HG03354 (cell line): ENCODE measurements at regions not wholly inside any gene's neighbourhood (a gene's known extent, or its start where the extent isn't known, plus 50 kb on each side); places are given as distances from the start of the nearest gene placed in this dataset.

Experiments
- ATAC-seq: cut with Tn5 transposase; IDR thresholded peaks from one replicate; pipeline ENCODE4 v1.9.1; 2021; ENCODE audit warnings: mild to moderate bottlenecking; ENCODE audit not compliant: unreplicated experiment, poor library complexity, severe bottlenecking

DNA sequence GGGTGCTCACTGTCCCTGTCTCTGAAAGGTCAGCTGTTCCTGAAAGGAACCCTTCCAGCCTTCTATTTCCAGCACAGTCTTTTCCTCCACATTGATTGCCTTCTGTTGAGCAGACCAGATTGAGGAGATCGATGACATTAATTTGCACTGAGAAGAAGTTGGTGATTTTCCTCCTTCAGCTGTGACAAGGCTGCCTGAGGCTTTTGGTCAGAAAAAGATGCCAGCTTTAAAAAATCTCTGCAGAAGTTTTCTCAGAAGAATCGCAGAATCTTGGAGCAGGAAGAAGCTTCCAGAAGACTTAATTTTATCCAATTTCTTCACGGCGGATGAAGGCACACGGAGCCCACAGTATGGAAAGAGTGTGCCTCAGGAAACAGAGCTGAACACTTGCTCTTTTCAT is 112.8 kb downstream of the FAM43A start:
- no peak for ATAC-seq

DNA sequence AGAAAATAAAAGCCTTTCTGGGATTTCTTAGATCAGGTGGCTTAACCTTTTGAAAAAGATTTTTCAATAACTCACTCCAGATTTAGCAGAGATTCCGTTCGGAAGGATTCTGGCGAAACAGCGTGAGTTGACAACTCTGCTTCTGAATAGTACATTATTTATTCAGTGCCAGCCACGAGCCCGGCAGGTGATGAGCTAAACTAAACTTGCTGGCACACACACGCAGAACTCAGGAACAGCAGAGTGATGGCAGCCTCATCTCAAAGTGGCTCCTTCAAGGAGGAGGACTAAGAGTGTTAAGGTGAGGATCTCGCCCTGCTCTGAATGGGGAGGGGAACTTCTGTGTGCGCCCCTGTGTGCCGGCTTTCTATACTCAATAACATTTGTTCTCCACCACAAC is 114.3 kb downstream of the FAM43A start:
- ATAC-seq, result no peak

DNA sequence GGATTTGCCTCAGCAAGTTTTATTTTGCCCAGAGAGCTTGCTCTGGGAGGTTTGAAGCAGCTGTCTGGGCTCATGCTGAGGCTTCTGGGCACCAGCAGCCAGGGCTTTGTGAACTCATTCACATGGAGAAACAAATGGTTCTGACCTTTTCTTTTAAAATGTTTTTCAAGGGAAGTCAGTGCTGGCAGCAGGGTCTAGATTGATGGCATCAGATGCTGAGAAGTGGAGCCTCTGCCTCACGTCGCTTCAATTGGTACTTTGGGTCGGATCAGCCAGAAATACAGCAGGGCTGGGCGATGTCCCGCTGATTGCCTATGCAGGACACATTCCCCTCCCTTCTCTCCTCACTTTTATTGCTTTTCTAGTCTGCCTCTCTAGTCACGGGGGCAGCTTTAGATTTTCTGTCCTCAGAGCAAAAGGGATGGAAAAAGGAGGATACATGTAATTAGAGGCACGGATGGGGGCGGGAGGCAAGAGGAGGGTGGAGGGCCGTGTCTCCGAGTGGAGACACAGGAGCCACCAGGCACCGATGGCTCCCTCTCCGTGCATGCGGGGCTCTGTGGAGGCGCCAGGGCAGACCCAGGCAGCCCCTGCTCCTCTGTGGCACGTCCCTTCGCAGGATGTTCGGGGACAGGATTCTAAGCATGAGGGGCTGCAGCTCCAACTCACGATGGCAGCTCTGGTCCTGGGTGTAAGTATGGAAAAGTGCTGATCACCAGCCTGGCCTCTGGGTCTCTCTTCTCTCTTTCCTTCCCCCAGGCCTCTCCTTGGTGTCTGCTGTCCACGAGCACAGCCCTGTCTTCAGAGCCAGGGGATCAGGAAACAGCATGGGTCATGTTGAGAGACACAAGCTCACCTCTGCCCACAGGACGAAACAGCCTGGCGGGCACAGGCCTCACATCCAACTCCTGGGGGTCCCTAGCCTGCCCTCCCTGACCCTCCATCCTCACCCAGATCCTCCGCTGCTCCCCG is 116.1 kb downstream of the FAM43A start:
- ATAC-seq, result no peak

DNA sequence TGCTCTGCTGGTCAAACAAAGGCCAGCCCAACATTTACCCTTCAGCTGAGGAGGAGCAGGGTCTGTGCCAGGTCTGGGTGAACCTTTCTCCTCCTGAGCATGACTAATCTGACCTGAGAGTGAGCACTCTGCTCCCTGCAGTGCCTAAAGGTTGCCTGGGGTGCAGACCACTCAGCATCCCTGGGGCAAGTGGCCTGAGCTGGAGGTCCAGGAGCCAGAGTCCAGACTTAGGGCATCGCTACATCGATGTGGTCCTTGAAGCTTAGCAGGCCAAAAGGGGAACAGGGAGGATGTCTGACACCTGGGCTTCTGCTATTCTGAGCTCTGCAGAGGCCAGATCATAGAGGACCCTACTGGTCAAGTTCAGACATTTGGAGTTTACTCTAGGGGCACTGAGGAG is 119.1 kb downstream of the FAM43A start:
- no peak for ATAC-seq

DNA sequence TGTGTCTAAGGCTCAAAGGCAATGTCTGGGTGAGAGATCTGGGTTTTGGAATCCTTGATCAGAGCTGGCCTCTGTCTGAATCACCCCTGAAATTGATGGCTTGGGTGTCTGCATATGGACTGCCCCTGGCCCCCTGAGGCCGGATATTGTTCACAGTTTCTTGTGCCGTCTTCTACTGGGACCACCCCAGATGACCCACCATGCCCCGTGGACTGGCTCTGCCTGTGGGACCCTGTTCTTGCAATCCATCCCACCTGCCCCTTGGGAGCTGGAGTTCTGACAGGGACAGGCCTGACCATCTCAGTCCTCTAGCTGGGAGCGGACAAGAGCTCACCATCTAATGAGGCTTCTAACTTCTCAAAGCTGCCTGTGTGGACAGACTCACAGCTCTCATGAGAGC is 119.9 kb downstream of the FAM43A start:
- ATAC-seq, result no peak

DNA sequence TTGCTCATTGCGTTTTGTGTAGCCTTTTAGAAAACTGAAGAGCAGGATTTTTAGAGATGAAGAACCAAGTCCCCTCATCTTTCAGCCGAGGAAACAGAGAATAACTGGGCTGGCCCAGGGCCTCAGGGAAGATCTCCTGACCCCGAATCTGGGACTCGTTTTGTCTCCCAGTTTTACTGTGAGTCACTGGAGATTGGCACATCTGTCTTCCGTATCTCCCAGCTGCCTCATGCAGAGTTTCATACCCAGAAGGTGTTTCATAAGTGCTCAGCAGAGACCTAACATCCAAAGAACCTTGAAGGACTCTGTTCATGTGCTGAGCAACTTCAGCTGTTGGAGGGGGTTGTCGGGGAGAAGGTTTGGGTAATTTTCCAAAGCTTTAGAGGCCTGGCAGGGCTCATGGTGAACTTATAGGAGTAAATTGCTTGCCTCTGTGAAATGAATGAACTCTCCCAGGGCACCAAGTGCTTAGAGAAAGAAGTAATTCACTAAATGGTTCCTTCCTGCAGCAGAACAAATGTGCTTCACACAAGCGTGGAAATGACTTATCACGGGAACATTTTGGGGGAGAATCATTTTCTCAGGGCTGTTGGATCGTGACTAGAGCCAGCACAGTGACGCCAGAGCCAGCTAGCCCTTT is 121.4 kb downstream of the FAM43A start:
- no peak for ATAC-seq

DNA sequence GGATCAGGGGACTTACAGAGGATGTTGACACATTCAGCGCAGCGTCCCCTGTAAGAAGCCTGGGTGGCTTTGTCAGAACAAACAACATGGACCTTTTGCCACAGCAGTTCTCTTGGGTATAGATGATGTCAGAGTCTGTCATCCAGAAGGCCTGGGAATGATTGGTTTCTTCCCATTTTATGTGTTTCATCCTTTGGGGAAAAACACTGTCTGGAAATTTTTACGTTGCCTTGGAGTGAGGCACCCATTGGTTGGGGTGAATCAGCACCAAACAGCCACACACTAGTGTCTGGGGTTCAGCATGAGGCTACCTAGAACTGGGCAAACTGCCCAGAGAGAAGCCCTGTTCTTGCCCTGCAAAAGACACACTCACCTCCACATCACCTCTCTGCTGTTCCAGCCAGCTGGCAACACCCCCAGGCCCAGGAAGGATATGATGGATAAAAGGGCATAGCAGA is 123.0 kb downstream of the FAM43A start:
- no peak for ATAC-seq

DNA sequence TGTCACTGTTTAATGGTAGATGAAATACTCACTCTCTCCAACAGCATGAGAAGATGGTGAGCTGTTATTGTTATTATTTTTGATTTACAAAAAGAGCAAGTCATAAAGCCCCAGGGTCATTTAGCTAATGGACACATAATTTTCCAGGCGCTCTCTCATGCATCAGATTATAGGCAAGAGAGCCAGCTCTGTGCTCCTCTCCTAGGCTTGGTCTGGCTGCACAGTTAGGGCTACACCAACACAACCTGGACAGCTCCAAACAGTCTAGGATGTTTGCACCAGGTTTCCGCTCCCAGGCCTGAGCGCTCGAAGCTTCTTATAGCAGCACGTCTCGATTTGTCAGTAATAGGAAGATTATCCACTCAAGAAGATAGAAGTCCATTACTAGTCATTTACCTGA is 123.7 kb downstream of the FAM43A start:
- ATAC-seq, result no peak

DNA sequence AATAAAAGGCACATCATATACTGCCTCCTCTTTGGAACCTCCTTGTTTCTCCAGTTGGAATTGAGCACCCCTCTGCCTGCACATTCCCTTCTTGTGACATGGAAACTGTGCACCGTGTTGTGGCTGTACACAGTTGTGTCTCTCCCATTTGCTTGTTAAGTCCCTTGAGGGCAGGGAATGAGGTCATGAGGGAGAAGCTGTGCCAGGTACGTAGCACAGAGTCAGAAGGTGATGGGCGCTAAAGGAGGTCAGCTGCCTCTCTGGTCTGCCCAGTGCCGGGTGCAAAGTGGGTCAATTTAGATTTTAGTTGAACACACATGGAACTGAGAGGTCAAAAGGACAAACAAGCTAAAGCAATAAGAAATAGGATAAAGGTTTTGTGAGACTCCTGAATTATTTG is 124.4 kb downstream of the FAM43A start:
- ATAC-seq, result no peak

DNA sequence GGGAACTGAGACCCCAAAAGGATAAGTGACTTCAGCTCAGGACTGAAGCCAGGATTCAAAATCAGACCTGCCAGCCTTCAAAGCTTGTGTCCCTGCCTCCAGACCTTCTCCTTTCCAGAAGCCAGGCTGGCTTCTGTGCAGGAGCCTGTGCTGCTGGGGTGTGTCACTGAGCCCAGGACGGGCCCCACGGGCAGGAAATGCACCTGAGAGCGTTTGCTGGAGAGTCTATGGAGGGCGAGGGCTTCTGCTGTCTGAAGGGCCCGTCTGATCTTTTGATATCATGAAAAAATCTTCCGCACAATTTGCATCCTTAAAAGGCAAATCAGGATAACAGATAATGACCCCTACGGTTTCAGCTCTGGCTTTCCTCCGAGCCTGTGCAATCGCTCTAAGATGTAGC is 125.4 kb downstream of the FAM43A start:
- ATAC-seq, result no peak

DNA sequence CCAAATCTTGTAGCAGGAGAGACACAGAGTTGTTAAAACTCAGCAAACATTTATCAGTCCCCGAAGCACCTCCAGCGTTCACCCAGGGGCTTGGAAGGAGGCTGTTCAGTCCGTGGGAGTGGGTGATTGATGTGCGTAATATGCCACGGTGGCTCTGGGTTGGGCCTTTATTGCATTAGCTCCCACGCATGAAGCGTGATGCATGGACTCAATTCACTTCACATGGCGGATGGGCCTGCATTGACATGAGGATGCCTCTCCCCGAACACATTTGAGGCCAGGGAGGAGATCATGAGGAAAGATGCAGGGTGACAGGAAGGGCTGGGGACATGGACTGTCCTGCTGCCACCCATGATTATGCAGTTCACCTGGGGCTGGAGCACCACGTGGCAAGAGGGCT is 126.5 kb downstream of the FAM43A start:
- no peak for ATAC-seq

DNA sequence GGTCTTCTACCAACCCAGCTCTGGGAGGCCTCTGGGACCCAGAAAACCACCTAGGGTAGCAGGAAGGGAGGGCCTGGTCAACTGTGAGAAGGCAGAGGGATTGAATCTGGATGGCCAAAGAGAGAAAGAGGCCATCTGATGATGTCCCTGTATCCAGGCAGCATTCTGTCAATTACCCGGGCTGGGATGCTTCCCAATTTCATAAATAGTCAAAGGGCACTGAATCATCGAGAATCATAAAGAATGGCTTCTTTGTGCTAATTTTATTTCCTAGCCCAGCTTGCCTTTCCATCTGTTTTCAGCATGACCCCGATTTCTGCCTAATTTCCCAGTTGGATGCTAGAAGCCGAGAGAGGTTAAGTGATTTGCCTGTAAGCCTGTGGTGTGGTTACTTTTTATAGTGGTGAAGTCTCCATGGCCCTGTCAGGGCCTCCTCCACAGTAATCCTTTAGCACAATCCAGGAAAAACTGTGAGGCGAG is 129.2 kb downstream of the FAM43A start:
- no peak for ATAC-seq

DNA sequence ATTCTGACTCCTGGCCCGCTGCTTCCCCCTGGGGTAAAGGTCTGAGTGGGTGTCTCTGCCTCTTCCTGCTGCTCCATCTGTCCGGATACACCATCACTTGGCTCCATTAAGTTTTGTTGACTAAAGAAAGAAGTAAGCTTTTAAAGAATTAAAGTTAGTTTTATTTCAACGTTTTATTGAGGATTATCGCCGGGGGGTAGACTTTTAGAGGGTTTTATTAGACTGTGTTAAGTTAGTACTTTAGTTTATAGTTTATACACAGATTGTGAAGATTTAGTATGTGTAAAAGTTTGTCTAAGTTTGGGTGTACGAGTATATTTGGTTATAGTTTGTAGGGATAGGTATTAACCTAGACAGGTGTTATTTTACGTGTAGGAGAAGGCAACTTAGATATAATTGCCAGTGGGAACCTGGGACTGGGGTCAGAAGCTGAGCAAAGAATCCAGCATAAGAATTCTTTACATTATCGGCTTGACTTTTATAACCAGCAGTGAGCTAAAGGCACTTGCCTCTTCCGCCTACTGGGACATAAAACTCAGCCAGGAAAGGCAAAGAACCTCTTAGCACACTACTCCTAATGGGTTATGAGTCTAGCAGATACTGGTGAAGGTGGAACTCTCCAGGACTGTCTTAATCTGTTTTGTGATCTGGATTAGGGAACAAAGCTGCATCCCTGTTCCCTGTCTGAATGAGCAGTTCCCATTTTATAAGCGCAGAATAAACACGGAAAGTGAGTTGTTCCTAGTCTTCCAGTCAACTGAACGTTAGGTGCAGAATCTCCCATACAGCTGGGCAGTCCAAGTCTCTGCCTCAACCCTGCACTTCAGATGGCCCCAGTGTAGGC is 131.3 kb downstream of the FAM43A start:
- ATAC-seq, result no peak

DNA sequence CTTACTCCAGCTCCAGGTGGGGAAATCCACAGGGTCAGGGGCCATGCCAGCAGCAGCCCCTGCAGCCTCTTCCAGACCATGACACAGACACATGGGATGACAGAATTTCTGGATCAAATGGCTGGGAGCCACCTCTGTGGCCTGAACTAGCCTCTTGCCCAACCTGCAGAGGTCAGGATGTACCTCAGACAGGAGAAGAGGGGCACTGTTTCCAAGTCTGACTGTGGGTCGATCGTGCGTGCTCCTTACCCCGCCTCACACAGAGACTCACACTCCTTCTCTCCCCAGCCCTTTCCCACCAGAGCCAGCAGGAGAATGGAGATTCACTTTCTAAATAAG is 131.9 kb downstream of the FAM43A start:
- no peak for ATAC-seq

DNA sequence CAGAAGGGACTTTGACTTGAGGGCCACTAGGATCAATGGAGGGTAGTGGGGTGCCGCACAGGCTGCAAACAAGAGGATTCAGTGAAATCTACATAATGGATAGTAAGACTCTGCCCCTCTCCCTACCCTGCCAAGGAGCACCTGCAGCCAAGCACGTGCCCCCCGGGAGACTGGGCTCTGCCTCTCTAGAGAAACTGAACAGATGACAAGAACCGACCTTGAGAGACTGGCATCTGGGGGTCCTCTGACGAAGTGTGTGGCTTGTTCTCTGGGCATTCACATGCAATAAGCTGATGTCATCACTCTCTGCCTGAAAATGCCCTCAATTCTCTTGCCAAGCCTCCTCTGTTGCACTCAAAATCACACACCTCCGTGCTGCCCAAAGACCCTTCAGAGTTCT is 132.3 kb downstream of the FAM43A start:
- ATAC-seq, result no peak

DNA sequence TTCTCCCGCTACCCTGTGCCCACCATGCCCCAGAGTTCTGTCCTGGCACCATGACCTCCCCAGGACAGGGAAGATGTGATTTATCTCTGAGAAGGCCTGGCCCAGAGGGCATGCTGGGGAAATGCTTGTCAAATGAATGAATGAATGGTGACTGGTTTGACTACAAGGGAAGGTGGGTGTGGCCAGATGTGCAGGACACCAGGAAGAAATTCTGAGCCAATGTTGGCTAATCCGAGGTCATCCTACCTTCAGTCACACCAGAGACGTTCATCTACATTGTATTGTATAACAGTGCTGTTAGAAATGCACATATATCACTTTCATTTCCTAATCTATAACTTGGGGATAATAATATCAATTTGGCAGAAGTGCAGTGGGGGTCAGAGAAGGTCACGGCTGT is 138.4 kb downstream of the FAM43A start:
- ATAC-seq, result no peak

DNA sequence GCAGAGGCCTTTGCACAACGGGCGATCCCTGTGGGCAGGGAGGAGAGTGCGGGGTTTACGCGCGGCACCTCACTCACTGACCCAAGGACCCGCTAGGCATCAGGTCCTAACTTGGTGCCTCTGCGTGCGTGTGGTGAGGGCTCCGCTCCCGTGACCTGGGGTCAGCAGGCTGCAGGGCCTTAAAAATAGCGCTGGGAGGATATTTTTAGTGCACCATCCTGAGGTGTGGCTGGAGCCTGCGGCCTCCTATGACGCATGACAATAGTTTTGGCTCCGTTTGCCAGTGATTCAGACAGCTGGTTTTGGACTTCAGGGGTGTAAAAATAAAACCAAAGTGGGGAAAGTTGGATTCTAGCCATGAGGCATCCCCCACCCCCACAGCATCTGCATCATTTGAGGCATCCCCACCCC is 139.0 kb downstream of the FAM43A start:
- no peak for ATAC-seq

DNA sequence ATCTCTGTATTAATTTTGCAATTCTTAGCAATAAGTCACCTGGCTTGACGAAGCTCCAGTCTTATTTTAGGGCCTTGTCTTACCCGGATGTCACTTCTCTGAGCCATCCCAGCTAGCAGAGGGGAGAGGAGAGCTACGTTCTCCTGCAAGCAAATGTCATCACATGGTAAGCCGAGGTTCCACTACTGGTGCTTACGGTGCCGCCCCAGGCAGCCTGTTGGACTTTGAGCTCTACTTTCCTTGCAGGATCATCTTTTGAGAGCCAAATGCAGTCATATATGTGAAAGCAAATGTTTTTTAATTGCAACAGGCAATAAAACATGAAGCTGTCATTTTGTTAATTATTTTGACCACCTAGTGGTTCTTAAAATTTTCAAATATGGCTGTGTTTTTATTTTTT is 140.9 kb downstream of the FAM43A start:
- no peak for ATAC-seq

DNA sequence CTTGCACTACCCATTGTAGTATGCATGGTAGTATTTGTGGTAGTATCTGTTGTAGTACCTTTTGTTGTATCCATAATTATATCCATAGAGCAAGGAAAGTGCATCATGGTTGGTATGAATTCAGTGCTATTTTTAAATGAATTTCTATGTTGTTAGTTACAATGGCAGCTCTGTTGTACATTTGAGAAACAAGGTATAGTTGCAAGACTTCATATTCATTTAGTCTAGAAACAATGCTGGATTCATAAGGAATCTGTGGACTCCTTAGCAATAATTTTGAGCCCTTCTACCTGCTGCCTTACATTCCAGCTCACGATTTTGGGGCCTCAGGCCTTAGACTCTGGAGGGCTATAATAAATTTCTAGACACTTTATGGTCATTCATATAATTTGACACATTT is 141.8 kb downstream of the FAM43A start:
- no peak for ATAC-seq

DNA sequence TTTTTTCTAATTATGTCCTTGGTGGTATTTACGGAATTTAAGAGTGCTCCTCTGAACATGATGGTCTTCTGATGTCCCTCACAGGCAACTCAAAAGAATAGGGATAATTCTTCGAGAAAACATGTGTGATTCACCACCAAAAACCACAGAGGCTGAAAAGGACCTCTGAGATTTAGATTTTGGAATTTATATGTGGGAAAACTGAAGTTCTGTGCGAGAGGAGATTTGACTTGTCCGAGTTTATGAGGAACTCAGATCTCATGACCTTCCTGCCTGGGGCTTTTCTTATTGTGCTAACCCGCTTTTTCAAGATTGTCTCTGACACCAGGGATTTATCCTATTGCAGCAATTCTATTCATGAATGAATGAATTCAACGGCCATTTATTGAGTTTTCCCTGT is 142.4 kb downstream of the FAM43A start:
- ATAC-seq, result no peak
